Adrenal gland (tissue), 9 donors: ENCODE measurements at regions not wholly inside any gene's neighbourhood (a gene's known extent, or its start where the extent isn't known, plus 50 kb on each side); places are given as distances from the start of the nearest gene placed in this dataset.

Experiments
- DNase-seq, 7 donors: peaks; one replicate each; pipeline ENCODE4 v3.0.0-alpha.2; 2019 to 2020
- H3K27ac ChIP-seq, 5 donors: fragments of 200-600 bp; sonication (generic) in 4 of 5; 1 replicate in 3 of 5; 2 replicates in 2 of 5; pipeline versions ENCODE4 v1.5.1 to v1.8.0; 2016 to 2020; ENCODE audit warnings: mild to moderate bottlenecking in 1 of 5
- H3K27me3 ChIP-seq: fragments of 200-600 bp; 2 replicates; pipeline ENCODE4 v1.8.0; 2021
- H3K36me3 ChIP-seq, 2 donors: fragments of 200-600 bp; replicated peaks in 1 of 2; 1 replicate in 1 of 2; 2 replicates in 1 of 2; pipeline versions ENCODE4 v1.5.1 to v1.8.0; 2018 to 2022
- H3K4me1 ChIP-seq, 2 donors: fragments of 200-600 bp; replicated peaks in 1 of 2; 1 replicate in 1 of 2; 2 replicates in 1 of 2; pipeline versions ENCODE4 v1.5.1 to v1.8.0; 2018 to 2021
- H3K4me3 ChIP-seq, 4 donors: fragments of 200-600 bp; sonication (generic) in 3 of 4; one replicate each; pipeline ENCODE4 v1.5.1; 2016 to 2018
- H3K9me3 ChIP-seq, 3 donors: fragments of 200-600 bp; sonication (generic) in 1 of 3; replicated peaks in 1 of 3; 1 replicate in 2 of 3; 2 replicates in 1 of 3; pipeline versions ENCODE4 v1.5.1 to v1.8.0; 2016 to 2021
- CTCF ChIP-seq, 6 experiments: fragments of 450-650 bp in 4 of 6; fragments of 200-600 bp in 2 of 6; sonication (generic) in 1 of 6; IDR thresholded peaks; 1 replicate in 5 of 6; 2 replicates in 1 of 6; pipeline versions ENCODE4 v1.5.1 to v1.8.0; 2016 to 2021; ENCODE audit warnings: antibody characterized with exemption in 6 of 6, mild to moderate bottlenecking in 2 of 6, moderate library complexity in 1 of 6
- POLR2A ChIP-seq, 2 donors: fragments of 450-650 bp; IDR thresholded peaks; one replicate each; pipeline ENCODE4 v1.6.1; 2017; ENCODE audit warnings: antibody characterized with exemption in 2 of 2, mild to moderate bottlenecking in 2 of 2, moderate library complexity in 1 of 2
- WGBS, 4 donors: extraction: QIAGEN DNeasy Blood & Tissue Kit in 2 of 4; methylation state at CpG; one replicate each; pipeline versions ENCODE4 v1.1.5 to v1.1.7; 2013 to 2017; 5-methylcytosine and 5-hydroxymethylcytosine counted together
- intact Hi-C, 2 donors: fragments of 100-400 bp; cut with DNase I; formaldehyde crosslinking; loops; one replicate each; pipeline versions ENCODE4 v1.14.1 to v1.15.0; 2022 to 2023
- donor health status: healthy with polysubstance abuse.
- donor health status: Bipolar disorder and iron deficiency.
- donor health status: DM: yes; HTN: yes; CAD: no.
- donor health status: DM: no; HTN: no; CAD: no.
- donor health status: DM: no; HTN: no; CAD: no.

- H3K27me3 ChIP-seq: peaks cover 20% of the 10 kb centered on the region
- no peaks in the 10 kb centered on the region for H3K4me1 ChIP-seq
- 71 to 85% (median 76%) methylated on average over 2 of the region's 2 CpGs for WGBS, 4 donors
- TF ChIP-seq CTCF (IDR thresholded peaks at IDR 0.05) (no peak), POLR2A (IDR thresholded peaks at IDR 0.05) (no peak)
- H3K4me3 ChIP-seq: no peak overlapping the region
- no peaks in the 10 kb centered on the region for H3K36me3 ChIP-seq
- no peak overlapping the region for H3K27ac ChIP-seq
- intact Hi-C loops: no loop called here
- no peak for DNase-seq
- H3K9me3 ChIP-seq: no peaks in the 10 kb centered on the region
Measured at GRCh38 chr5:77569409-77569808, 69.1 kb downstream of the OTP start.

GRCh38 chr5:77568555-77568954 lies 70.0 kb downstream of the OTP start:
- TF ChIP-seq CTCF (IDR thresholded peaks at IDR 0.05): no peak
- TF ChIP-seq POLR2A (IDR thresholded peaks at IDR 0.05): no peak
- Histone ChIP-seq H3K36me3 (no peaks in the 10 kb centered on the region), H3K4me3 (no peak overlapping the region), H3K4me1 (no peaks in the 10 kb centered on the region), H3K27ac (no peak overlapping the region), H3K9me3 (no peaks in the 10 kb centered on the region), H3K27me3 (peaks cover 22% of the 10 kb centered on the region)
- 68 to 86% (median 75%) methylated on average over 3 of the region's 3 CpGs for WGBS, 4 donors
- DNase-seq: no peak
- intact Hi-C loops: no loop called here

- no peaks in the 10 kb centered on the region for H3K9me3 ChIP-seq
- H3K27me3 ChIP-seq: peaks cover 22% of the 10 kb centered on the region
- no peaks in the 10 kb centered on the region for H3K36me3 ChIP-seq
- WGBS, 4 donors: 15 to 24% (median 23%) methylated on average over 2 of the region's 2 CpGs
- no peak overlapping the region for H3K27ac ChIP-seq
- no peak overlapping the region for H3K4me3 ChIP-seq
- TF ChIP-seq POLR2A (IDR thresholded peaks at IDR 0.05) (no peak), CTCF (IDR thresholded peaks at IDR 0.05) (no peak)
- intact Hi-C loops: no loop called here
- DNase-seq: no peak
- H3K4me1 ChIP-seq: no peaks in the 10 kb centered on the region
Measured at GRCh38 chr5:77568082-77568481, 70.4 kb downstream of the OTP start.

- DNase-seq: no peak
- H3K27me3 ChIP-seq: peaks cover 22% of the 10 kb centered on the region
- TF ChIP-seq POLR2A (IDR thresholded peaks at IDR 0.05) (no peak), CTCF (IDR thresholded peaks at IDR 0.05) (no peak)
- H3K9me3 ChIP-seq: no peaks in the 10 kb centered on the region
- H3K4me1 ChIP-seq: no peaks in the 10 kb centered on the region
- intact Hi-C loops: no loop called here
- H3K27ac ChIP-seq: no peak overlapping the region
- H3K36me3 ChIP-seq: no peaks in the 10 kb centered on the region
- 68 to 77% (median 75%) methylated on average over 3 of the region's 3 CpGs for WGBS, 4 donors
- no peak overlapping the region for H3K4me3 ChIP-seq
Measured at GRCh38 chr5:77563475-77563874, 71.4 kb upstream of the WDR41 start.
